GM19467 (cell line): ENCODE measurements at regions not wholly inside any gene's neighbourhood (a gene's known extent, or its start where the extent isn't known, plus 50 kb on each side); places are given as distances from the start of the nearest gene placed in this dataset.
"Not testable (repeated sequence)": the region's sequence is repeated elsewhere in the genome, so short reads cannot be mapped to it uniquely, and the experiment has no call there.

Source experiments
- ATAC-seq: cut with Tn5 transposase; IDR thresholded peaks from one replicate; pipeline ENCODE4 v1.9.1; 2021; ENCODE audit warnings: mild to moderate bottlenecking, moderate library complexity; ENCODE audit not compliant: unreplicated experiment

- no peak for ATAC-seq
Measured at GRCh38 chr6:112459758-112460304, 112.7 kb downstream of the RFPL4B start.

- ATAC-seq: no peak
Measured at GRCh38 chr6:112464901-112465665, 118.0 kb downstream of the RFPL4B start.

- ATAC-seq: peak; percentile 62
Measured at GRCh38 chr6:112466373-112467151, 119.4 kb downstream of the RFPL4B start.

- ATAC-seq: no peak
Measured at GRCh38 chr6:112468359-112468758, 121.2 kb downstream of the RFPL4B start.

GRCh38 chr6:112469306-112469705, 122.2 kb downstream of the RFPL4B start:
- ATAC-seq: no peak

- ATAC-seq: no peak
Measured at GRCh38 chr6:112470376-112470775, 123.2 kb downstream of the RFPL4B start.

GRCh38 chr6:112470950-112471349, 123.8 kb downstream of the RFPL4B start:
- ATAC-seq: no peak

- no peak for ATAC-seq
Measured at GRCh38 chr6:112475083-112475482, 128.0 kb downstream of the RFPL4B start.

GRCh38 chr6:112477125-112477524, 130.0 kb downstream of the RFPL4B start:
- ATAC-seq: no peak

- no peak for ATAC-seq
Measured at GRCh38 chr6:112478036-112478435, 130.9 kb downstream of the RFPL4B start.

GRCh38 chr6:112479975-112480374, 132.8 kb downstream of the RFPL4B start:
- not testable (repeated sequence) for ATAC-seq

- no peak for ATAC-seq
Measured at GRCh38 chr6:112480553-112480952, 133.4 kb downstream of the RFPL4B start.

- no peak for ATAC-seq
Measured at GRCh38 chr6:112481211-112481610, 134.1 kb downstream of the RFPL4B start.

- no peak for ATAC-seq
Measured at GRCh38 chr6:112482373-112482772, 135.2 kb downstream of the RFPL4B start.

GRCh38 chr6:112485120-112485826, 138.1 kb downstream of the RFPL4B start:
- ATAC-seq: no peak

- ATAC-seq: no peak
Measured at GRCh38 chr6:112485827-112486212, 138.7 kb downstream of the RFPL4B start.

GRCh38 chr6:112486454-112486853, 139.3 kb downstream of the RFPL4B start:
- no peak for ATAC-seq

- ATAC-seq: no peak
Measured at GRCh38 chr6:112488238-112488637, 141.1 kb downstream of the RFPL4B start.

- no peak for ATAC-seq
Measured at GRCh38 chr6:112501705-112502104, 154.6 kb downstream of the RFPL4B start.

- ATAC-seq: no peak
Measured at GRCh38 chr6:112502351-112503090, 155.4 kb downstream of the RFPL4B start.
